DMS 273 treated with DMSO at 0.1 percent for 48 hours (cell line): ENCODE measurements at regions not wholly inside any gene's neighbourhood (a gene's known extent, or its start where the extent isn't known, plus 50 kb on each side); places are given as distances from the start of the nearest gene placed in this dataset.
"Not testable (repeated sequence)": the region's sequence is repeated elsewhere in the genome, so short reads cannot be mapped to it uniquely, and the experiment has no call there.

Experiments
- DNase-seq: peaks from one replicate; lab custom pipeline; 2025; lab: John Stamatoyannopoulos, UW

DNA sequence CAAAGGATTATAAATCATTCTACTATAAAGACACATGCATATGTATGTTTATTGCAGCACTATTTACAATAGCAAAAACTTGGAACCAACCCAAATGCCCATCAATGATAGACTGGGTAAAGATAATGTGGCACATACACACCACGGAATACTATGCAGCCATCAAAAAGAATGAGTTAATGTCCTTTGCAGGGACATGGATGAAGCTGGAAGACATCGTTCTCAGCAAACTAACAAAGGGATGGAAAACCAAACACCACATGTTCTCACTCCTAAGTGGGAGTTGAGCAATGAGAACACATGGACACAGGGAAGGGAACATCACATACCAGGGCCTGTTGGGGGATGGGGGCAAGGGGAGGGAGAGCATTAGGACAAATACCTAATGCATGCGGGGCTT, 133.2 kb downstream of the ATXN3L start:
- DNase-seq = not testable (repeated sequence)

DNA sequence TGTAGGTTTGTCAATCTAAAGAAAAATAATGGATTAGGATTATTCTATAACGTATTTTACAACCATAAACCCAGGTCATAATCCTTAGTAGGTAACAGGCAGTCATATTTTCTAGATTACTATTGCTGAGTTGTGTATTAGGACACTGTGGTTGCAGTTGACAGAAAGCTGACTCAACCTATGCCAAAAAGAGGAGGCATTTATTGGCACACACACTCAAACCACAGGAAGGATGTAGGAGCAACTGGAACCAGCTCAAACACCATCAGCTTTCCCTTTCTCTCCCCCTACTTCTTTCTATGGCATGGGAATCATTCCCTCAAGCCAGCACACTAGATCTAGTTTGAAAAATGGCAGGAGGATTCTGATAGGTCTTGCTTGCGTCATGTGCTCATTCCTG, 136.4 kb upstream of the FAM9C start:
- DNase-seq = no peak

DNA sequence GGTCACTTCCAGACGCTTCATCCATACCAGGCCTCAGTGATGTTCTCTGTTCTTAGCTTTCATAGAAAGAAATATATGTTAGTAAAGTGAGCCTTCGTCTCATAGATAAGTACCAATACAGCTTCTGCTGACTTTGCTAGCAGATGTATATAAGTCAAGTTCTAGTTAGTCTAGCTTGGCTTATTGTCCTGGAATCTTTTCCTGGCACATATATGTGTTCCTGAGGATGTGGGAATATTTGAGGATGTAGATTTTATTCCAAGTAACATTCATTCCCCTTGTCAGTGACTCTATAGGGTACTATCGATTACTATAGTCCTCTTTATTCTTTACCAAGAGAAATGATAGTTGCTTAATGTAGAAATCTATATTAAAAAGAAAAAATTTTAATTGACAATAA, 135.2 kb upstream of the FAM9C start:
- DNase-seq = no peak

- no peak for DNase-seq
These were observed 134.7 kb upstream of the FAM9C start for GRCh38 chrX:13179100-13179499.

- DNase-seq = no peak
These were observed 133.6 kb upstream of the FAM9C start for GRCh38 chrX:13177921-13178566.

GRCh38 chrX:13175056-13175455, 130.6 kb upstream of the FAM9C start:
- no peak for DNase-seq

- DNase-seq = no peak
These were observed 126.6 kb upstream of the FAM9C start for GRCh38 chrX:13170966-13171558.

DNA sequence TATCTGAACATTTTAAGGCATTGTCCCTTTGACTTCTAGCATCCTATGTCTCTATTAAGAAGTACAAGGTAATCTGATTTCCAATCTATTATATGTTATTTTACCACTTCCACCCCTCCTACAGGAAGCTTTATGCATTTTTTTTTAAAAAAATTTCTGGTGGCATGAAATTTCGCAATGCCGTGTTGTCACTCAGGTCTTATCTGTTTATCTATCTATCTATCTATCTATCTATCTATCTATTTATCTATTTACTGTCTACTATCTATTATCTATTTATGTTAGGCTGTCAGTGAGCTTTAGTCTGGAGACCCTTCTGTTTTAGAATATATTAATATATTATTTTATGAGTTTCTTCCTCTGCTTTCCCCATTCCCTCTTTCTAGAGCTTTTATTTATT, 125.3 kb upstream of the FAM9C start:
- DNase-seq = no peak

GRCh38 chrX:13168269-13168668, 123.8 kb upstream of the FAM9C start:
- DNase-seq = no peak

- DNase-seq = no peak
These were observed 123.2 kb upstream of the FAM9C start for GRCh38 chrX:13167481-13168231.

DNA sequence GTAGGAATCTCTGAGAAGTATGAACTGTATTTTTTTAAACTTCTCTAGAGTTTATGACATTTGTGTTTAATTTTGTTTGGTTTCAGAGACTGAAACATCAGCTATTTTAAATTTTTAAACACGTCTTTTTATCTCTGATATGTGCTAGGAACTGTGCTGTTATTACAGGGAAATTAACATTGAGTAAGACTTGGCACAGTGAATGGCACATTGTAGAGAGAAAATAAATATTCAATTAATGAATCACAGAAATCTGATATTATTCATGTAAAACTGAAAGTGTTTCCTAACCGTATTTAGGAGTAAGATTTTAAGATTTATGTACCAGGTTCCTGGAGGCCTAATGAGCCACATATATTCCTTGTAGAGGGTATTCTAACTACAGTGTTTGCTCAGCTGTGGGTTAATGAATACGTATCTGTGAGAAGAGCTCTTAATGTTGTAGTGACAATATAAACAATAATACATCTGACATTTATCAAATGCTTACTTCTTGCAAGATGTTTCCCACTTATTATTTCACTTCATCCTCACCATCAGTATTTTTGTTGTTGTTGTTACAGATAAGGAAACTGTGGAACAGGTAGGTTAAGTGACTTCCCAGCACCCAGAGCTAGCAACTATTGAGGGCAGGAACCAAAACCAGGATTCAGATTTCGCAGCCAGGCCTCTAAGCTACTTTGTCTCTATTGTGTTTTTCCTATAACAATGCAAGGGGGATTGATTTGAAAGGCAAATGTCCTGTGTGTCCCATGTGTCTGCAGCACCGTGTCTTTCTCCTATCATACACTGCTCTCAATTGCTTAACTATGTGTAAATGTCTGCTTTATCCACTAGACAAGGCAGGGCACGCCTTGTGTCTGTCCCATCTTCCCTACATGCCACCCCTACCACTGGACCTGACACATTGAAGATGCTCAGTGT, 121.1 kb upstream of the FAM9C start:
- DNase-seq = no peak

- DNase-seq = no peak
These were observed 120.2 kb upstream of the FAM9C start for GRCh38 chrX:13164611-13165010.

- DNase-seq = no peak
These were observed 118.5 kb upstream of the FAM9C start for GRCh38 chrX:13162772-13163410.

DNA sequence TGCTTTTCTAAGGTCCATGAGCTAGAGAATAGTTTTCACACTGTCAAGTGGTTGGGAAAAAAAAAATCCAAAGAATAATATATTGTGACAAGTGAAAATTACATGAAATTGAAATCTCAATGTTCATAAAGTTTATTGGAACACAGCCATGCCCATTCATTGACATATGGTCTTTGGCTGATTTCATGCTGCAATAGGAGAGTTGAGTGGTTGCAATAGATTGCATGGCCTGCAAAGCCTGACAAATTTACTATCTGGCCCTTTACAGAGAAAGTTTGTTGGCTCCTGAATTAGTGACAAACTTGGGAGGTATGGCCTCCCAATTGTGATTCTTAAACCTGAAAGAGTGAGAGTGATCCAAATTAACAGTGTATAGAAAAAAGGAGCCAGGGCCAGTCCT, 115.5 kb upstream of the FAM9C start:
- DNase-seq = no peak

- no peak for DNase-seq
These were observed 114.5 kb upstream of the FAM9C start for GRCh38 chrX:13158911-13159310.

DNA sequence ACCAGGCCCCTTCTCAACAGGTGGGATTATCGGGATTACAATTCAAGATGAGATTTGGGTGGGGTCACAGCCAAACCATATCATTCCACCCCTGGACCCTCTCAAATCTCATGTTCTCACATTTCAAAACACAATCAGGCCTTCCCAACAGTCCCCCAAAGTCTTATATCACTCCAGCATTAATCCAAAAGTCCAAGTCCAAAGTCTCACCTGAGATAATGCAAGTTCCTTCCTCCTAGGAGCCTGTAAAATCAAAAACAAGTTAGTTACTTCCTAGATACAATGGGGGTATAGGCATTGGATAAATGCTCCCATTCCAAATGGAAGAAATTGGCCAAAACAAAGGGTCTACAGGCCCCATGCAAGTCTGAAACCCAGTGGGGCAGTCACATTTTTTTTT, 111.1 kb upstream of the FAM9C start:
- DNase-seq = not testable (repeated sequence)

- no peak for DNase-seq
These were observed 109.4 kb upstream of the FAM9C start for GRCh38 chrX:13153796-13154195.

DNA sequence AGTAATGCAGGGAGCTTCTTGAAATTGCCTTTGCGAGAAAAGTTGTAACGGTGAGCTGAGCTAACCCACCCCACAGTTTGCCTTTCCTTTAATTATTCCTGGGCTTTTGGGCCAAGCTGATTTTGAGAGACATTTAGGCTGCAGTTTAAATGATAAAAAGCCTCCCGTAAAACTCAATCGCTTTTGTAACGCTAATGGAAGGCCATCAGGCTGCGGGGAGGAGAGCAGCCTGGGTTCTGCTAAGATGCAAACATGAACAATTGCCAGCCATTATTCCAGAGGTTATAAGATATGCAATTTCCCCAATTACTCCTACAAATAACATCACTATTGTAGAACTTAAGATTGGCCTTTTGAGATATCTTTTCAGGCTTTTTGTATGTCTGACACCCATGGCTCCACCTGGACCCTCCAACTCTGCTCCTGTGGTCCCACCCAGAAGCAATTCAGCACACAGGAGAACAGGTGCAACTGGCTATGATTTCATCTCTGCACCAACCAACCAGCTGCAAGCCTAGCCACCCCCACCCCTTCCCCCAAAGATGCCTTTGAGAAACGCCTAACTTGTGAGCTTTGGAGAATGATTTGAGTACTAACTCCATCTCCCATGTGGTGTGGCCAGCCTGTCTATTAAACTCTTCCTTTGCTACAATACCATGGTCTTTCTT, 108.2 kb upstream of the FAM9C start:
- DNase-seq = no peak

DNA sequence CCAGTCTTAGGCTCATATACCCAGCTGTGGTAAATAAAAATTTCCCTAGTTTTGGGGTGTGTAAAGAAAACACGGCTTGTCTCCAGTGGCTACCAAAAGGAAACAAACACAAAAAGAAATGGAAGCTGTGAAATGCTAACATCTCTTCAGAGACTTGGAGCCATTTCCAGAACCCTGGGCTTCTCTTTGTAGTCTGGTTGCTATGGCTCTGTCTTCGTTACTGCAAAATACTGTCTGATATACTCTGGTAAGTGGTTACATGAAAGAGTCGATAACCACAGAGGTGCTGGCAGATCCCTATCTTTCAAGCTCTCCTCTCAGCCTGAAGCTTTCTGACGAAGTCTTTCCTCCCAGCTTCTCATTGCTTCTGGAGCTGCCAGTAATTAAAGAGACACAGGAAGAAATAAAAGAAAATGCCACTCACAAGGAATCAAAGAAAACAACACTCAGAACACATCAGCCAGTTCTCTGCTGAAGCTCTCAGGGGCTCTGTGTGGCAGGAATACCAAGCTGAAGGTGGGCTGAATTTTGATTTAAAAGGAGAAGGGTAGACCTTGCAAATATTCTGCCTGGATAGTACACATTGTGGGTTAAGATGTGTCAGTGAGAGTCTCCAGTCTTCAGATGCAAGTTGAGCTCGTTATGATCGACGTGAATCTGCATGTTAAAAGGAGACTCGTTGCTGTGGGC, 107.6 kb upstream of the FAM9C start:
- no peak for DNase-seq

GRCh38 chrX:13149702-13150350, 105.4 kb upstream of the FAM9C start:
- no peak for DNase-seq
